ENCODE measurements at regions not wholly inside any gene's neighbourhood (a gene's known extent, or its start where the extent isn't known, plus 50 kb on each side); places are given as distances from the start of the nearest gene placed in this dataset.

DNA sequence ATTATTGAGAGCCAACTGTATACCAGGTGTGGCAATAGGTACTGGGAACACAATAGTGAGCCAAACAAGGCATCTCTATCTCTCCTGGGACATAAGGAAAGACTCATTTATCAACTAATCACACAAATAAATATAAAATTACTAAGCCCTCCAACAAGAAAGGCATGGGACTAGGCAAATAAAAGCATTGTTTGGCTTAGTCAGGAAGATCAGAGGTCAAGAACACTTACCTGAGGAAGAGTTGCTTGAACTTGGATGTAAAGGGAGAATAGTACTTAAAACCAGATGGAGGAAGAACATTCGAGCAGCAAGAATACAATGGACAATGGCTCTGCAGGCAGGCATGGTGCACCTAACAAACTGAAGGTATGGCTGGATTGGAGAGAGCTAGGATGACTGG, 300.7 kb downstream of the WDR72 start:
- TF ChIP-seq, protein P1, sequence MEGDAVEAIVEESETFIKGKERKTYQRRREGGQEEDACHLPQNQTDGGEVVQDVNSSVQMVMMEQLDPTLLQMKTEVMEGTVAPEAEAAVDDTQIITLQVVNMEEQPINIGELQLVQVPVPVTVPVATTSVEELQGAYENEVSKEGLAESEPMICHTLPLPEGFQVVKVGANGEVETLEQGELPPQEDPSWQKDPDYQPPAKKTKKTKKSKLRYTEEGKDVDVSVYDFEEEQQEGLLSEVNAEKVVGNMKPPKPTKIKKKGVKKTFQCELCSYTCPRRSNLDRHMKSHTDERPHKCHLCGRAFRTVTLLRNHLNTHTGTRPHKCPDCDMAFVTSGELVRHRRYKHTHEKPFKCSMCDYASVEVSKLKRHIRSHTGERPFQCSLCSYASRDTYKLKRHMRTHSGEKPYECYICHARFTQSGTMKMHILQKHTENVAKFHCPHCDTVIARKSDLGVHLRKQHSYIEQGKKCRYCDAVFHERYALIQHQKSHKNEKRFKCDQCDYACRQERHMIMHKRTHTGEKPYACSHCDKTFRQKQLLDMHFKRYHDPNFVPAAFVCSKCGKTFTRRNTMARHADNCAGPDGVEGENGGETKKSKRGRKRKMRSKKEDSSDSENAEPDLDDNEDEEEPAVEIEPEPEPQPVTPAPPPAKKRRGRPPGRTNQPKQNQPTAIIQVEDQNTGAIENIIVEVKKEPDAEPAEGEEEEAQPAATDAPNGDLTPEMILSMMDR (IDR thresholded peaks at IDR 0.05): no peak
- no peak for TF ChIP-seq POLR2A (IDR thresholded peaks at IDR 0.05)
